Activated CD8-positive, alpha-beta T cell treated with anti-CD3 and anti-CD28 coated beads for 36 hours (primary cell): ENCODE measurements at regions not wholly inside any gene's neighbourhood (a gene's known extent, or its start where the extent isn't known, plus 50 kb on each side); places are given as distances from the start of the nearest gene placed in this dataset.

Source experiments
- ATAC-seq: fragments of 200-7000 bp; cut with Tn5 transposase; one replicate; pipeline ENCODE4 v1.10.0; 2021; ENCODE audit warnings: mild to moderate bottlenecking, moderate library complexity
- CTCF ChIA-PET: fragments of 350-600 bp; sonication (Branson Sonifier 250); formaldehyde crosslinking; loops from one replicate; lab custom pipeline; 2021; ENCODE audit warnings: antibody characterized with exemption; lab: Charles Lee
- POLR2A ChIA-PET: fragments of 350-600 bp; sonication (Branson Sonifier 250); formaldehyde crosslinking; loops from one replicate; lab custom pipeline; 2021; ENCODE audit warnings: antibody characterized with exemption; lab: Charles Lee
- DNase-seq: peaks from one replicate; pipeline ENCODE4 v3.0.0-alpha.2; 2020
- H3K27ac Mint-ChIP-seq: one replicate; pipeline ENCODE4 v1.8.0; 2021; ENCODE audit warnings: mild to moderate bottlenecking, mixed read lengths
- H3K27me3 Mint-ChIP-seq: one replicate; pipeline ENCODE4 v1.8.0; 2021; ENCODE audit warnings: mixed read lengths
- H3K36me3 Mint-ChIP-seq: one replicate; pipeline ENCODE4 v1.8.0; 2021; ENCODE audit warnings: low read depth, mixed read lengths
- H3K4me1 Mint-ChIP-seq: one replicate; pipeline ENCODE4 v1.8.0; 2021; ENCODE audit warnings: low read depth, mixed read lengths
- H3K4me3 Mint-ChIP-seq: one replicate; pipeline ENCODE4 v1.8.0; 2021; ENCODE audit warnings: mild to moderate bottlenecking, moderate library complexity, mixed read lengths
- H3K9me3 Mint-ChIP-seq: one replicate; pipeline ENCODE4 v1.8.0; 2021; ENCODE audit warnings: mixed read lengths
- CTCF ChIP-seq: fragments of 200-600 bp; IDR thresholded peaks from one replicate; pipeline ENCODE4 v1.8.0; 2022; ENCODE audit warnings: antibody characterized with exemption, mild to moderate bottlenecking
- intact Hi-C: fragments of 100-400 bp; cut with micrococcal nuclease; formaldehyde crosslinking; loops from one replicate; pipeline ENCODE4 v1.10.0; 2022

- H3K9me3 Mint-ChIP-seq, result no peaks in the 10 kb centered on the region
These were observed 903.7 kb upstream of the AMELY start for GRCh38 chrY:7815285-7815684.

GRCh38 chrY:7814361-7814760 is 902.8 kb upstream of the AMELY start:
- H3K36me3 Mint-ChIP-seq, result no peaks in the 10 kb centered on the region
- H3K27ac Mint-ChIP-seq, result no peak overlapping the region
- ChIA-PET CTCF (no interaction called here), POLR2A (no interaction called here)
- ATAC-seq (no peak), DNase-seq (no peak)
- TF ChIP-seq CTCF, result no peak
- intact Hi-C loops, result no loop called here
- no peaks in the 10 kb centered on the region for H3K9me3 Mint-ChIP-seq
- H3K27me3 Mint-ChIP-seq, result no peaks in the 10 kb centered on the region
- H3K4me3 Mint-ChIP-seq, result no peak overlapping the region
- no peaks in the 10 kb centered on the region for H3K4me1 Mint-ChIP-seq

More at GRCh38 chrY:7815285-7815684, 903.7 kb upstream of the AMELY start:
- DNase-seq (no peak), ATAC-seq (no peak)
- TF ChIP-seq CTCF, result no peak
- H3K4me1 Mint-ChIP-seq, result no peaks in the 10 kb centered on the region
- ChIA-PET POLR2A (no interaction called here), CTCF (no interaction called here)
- no peak overlapping the region for H3K4me3 Mint-ChIP-seq
- H3K36me3 Mint-ChIP-seq, result no peaks in the 10 kb centered on the region
- intact Hi-C loops, result no loop called here
- H3K27ac Mint-ChIP-seq, result no peak overlapping the region
- H3K27me3 Mint-ChIP-seq, result no peaks in the 10 kb centered on the region

- Mint-ChIP-seq H3K9me3 (no peaks in the 10 kb centered on the region), H3K4me1 (no peaks in the 10 kb centered on the region), H3K4me3 (no peak overlapping the region), H3K27ac (no peak overlapping the region), H3K36me3 (no peaks in the 10 kb centered on the region), H3K27me3 (no peaks in the 10 kb centered on the region)
- ATAC-seq (no peak), DNase-seq (no peak)
- TF ChIP-seq CTCF, result no peak
- CTCF ChIA-PET, result no interaction called here
- intact Hi-C loops, result no loop called here
- POLR2A ChIA-PET, result no interaction called here
These were observed 898.8 kb upstream of the AMELY start for GRCh38 chrY:7810359-7810758.

GRCh38 chrY:7807516-7807870 is 895.9 kb upstream of the AMELY start:
- POLR2A ChIA-PET, result interaction anchor here (0.6 kb wide), 1 partner anchor 20 kb away, joined by 3 read pairs; no protein-coding TSS in a partner anchor
- no peaks in the 10 kb centered on the region for H3K27me3 Mint-ChIP-seq
- no peak overlapping the region for H3K27ac Mint-ChIP-seq
- CTCF ChIA-PET, result no interaction called here
- no peaks in the 10 kb centered on the region for H3K4me1 Mint-ChIP-seq
- ATAC-seq (no peak), DNase-seq (no peak)
- intact Hi-C loops, result no loop called here
- TF ChIP-seq CTCF, result no peak
- H3K9me3 Mint-ChIP-seq, result no peaks in the 10 kb centered on the region
- H3K4me3 Mint-ChIP-seq, result no peak overlapping the region
- H3K36me3 Mint-ChIP-seq, result no peaks in the 10 kb centered on the region

- no peaks in the 10 kb centered on the region for H3K27me3 Mint-ChIP-seq
- ATAC-seq (peak; percentile 53), DNase-seq (no peak)
- no peaks in the 10 kb centered on the region for H3K9me3 Mint-ChIP-seq
- POLR2A ChIA-PET, result interaction anchor here (0.6 kb wide), 1 partner anchor 21 kb away, joined by 3 read pairs; no protein-coding TSS in a partner anchor
- H3K4me1 Mint-ChIP-seq, result no peaks in the 10 kb centered on the region
- TF ChIP-seq CTCF, result no peak
- intact Hi-C loops, result no loop called here
- H3K27ac Mint-ChIP-seq, result no peak overlapping the region
- no peak overlapping the region for H3K4me3 Mint-ChIP-seq
- no peaks in the 10 kb centered on the region for H3K36me3 Mint-ChIP-seq
- CTCF ChIA-PET, result no interaction called here
These were observed 895.3 kb upstream of the AMELY start for GRCh38 chrY:7806592-7807515.
